Astrocyte (in vitro differentiated cells and primary cell): ENCODE measurements at regions not wholly inside any gene's neighbourhood (a gene's known extent, or its start where the extent isn't known, plus 50 kb on each side); places are given as distances from the start of the nearest gene placed in this dataset.

ENCODE experiments used
- EZH2 ChIP-seq: IDR thresholded peaks from 2 replicates; pipeline ENCODE4 v1.6.1; 2012; ENCODE audit warnings: mild to moderate bottlenecking, low read length, inconsistent platforms; ENCODE audit not compliant: insufficient read depth
- TF ChIP-seq, protein P1 (sequence below): IDR thresholded peaks from 2 replicates; pipeline ENCODE4 v1.5.1; 2011; ENCODE audit warnings: low read depth, mild to moderate bottlenecking, inconsistent platforms, low read length, moderate library complexity; ENCODE audit not compliant: insufficient read depth

GRCh38 chr11:91825777-91826176, 398.8 kb upstream of the FAT3 start:
- TF ChIP-seq, protein P1, sequence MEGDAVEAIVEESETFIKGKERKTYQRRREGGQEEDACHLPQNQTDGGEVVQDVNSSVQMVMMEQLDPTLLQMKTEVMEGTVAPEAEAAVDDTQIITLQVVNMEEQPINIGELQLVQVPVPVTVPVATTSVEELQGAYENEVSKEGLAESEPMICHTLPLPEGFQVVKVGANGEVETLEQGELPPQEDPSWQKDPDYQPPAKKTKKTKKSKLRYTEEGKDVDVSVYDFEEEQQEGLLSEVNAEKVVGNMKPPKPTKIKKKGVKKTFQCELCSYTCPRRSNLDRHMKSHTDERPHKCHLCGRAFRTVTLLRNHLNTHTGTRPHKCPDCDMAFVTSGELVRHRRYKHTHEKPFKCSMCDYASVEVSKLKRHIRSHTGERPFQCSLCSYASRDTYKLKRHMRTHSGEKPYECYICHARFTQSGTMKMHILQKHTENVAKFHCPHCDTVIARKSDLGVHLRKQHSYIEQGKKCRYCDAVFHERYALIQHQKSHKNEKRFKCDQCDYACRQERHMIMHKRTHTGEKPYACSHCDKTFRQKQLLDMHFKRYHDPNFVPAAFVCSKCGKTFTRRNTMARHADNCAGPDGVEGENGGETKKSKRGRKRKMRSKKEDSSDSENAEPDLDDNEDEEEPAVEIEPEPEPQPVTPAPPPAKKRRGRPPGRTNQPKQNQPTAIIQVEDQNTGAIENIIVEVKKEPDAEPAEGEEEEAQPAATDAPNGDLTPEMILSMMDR, result no peak
- TF ChIP-seq EZH2, result no peak
